HL-60 (cell line): ENCODE measurements at regions not wholly inside any gene's neighbourhood (a gene's known extent, or its start where the extent isn't known, plus 50 kb on each side); places are given as distances from the start of the nearest gene placed in this dataset.

Experiments used
- DNase-seq, 2 experiments: peaks; one replicate each; pipeline ENCODE4 v3.0.0-alpha.2; 2010 to 2020; ENCODE audit warnings: low read depth in 1 of 2, low spot score in 1 of 2
- H3K27ac ChIP-seq: fragments of 250-450 bp; sonication (Bioruptor Pico); replicated peaks from 2 replicates; pipeline ENCODE4 v1.5.1; 2020; ENCODE audit warnings: mild to moderate bottlenecking, moderate library complexity
- H3K27me3 ChIP-seq: fragments of 250-450 bp; sonication (Bioruptor Pico); 2 replicates; pipeline ENCODE4 v1.5.1; 2021; ENCODE audit warnings: mild to moderate bottlenecking, moderate library complexity; ENCODE audit not compliant: insufficient read depth, poor library complexity, severe bottlenecking
- H3K4me3 ChIP-seq: replicated peaks from 2 replicates; pipeline ENCODE4 v1.5.1; 2011; ENCODE audit warnings: mild to moderate bottlenecking, control low read depth, low read length; ENCODE audit not compliant: insufficient read depth
- CTCF ChIP-seq: IDR thresholded peaks from one replicate; pipeline ENCODE4 v1.5.1; 2011; ENCODE audit warnings: low read length, control low read depth, inconsistent platforms; ENCODE audit not compliant: insufficient read depth
- GABPA ChIP-seq: IDR thresholded peaks from 2 replicates; pipeline ENCODE4 v1.6.1; 2012; ENCODE audit warnings: low read depth
- POLR2AphosphoS5 ChIP-seq: IDR thresholded peaks from 2 replicates; pipeline ENCODE4 v1.6.1; 2012; ENCODE audit warnings: low read depth
- SPI1 ChIP-seq: IDR thresholded peaks from 2 replicates; pipeline ENCODE4 v1.6.1; 2012; ENCODE audit warnings: low read depth, mild to moderate bottlenecking, borderline replicate concordance
- TF ChIP-seq, protein P1 (sequence below): IDR thresholded peaks from 2 replicates; pipeline ENCODE4 v1.6.1; 2012; ENCODE audit warnings: low read depth; ENCODE audit not compliant: insufficient replicate concordance

DNA sequence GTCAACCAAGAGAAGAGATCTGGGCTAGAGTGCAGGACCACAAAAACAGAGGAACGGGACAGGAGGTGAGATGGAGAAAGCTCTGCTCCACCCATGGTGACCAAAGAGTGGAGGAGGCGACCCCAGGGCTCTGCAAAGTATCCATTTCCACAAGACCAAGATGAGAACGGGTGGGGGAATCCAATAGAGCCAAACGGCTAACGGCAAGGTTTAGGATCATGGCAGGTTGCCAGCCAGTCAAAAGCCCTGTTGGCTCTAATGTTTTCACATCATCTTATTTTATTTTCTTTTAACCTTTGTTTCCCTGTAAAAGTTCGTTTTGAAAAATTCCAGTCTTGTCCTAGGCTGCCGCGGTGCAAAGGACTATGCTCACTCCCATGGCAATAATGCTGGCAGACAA lies 52.1 kb upstream of the CHST1 start:
- Histone ChIP-seq H3K27me3 (peaks cover 3% of the 10 kb centered on the region), H3K4me3 (no peak overlapping the region), H3K27ac (no peak overlapping the region)
- TF ChIP-seq SPI1 (no peak), POLR2AphosphoS5 (no peak), CTCF (no peak), GABPA (no peak)
- TF ChIP-seq, protein P1, sequence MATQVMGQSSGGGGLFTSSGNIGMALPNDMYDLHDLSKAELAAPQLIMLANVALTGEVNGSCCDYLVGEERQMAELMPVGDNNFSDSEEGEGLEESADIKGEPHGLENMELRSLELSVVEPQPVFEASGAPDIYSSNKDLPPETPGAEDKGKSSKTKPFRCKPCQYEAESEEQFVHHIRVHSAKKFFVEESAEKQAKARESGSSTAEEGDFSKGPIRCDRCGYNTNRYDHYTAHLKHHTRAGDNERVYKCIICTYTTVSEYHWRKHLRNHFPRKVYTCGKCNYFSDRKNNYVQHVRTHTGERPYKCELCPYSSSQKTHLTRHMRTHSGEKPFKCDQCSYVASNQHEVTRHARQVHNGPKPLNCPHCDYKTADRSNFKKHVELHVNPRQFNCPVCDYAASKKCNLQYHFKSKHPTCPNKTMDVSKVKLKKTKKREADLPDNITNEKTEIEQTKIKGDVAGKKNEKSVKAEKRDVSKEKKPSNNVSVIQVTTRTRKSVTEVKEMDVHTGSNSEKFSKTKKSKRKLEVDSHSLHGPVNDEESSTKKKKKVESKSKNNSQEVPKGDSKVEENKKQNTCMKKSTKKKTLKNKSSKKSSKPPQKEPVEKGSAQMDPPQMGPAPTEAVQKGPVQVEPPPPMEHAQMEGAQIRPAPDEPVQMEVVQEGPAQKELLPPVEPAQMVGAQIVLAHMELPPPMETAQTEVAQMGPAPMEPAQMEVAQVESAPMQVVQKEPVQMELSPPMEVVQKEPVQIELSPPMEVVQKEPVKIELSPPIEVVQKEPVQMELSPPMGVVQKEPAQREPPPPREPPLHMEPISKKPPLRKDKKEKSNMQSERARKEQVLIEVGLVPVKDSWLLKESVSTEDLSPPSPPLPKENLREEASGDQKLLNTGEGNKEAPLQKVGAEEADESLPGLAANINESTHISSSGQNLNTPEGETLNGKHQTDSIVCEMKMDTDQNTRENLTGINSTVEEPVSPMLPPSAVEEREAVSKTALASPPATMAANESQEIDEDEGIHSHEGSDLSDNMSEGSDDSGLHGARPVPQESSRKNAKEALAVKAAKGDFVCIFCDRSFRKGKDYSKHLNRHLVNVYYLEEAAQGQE, result no peak
- no peak for DNase-seq

- peaks cover 6% of the 10 kb centered on the region for H3K27me3 ChIP-seq
- no peak overlapping the region for H3K4me3 ChIP-seq
- H3K27ac ChIP-seq, result no peak overlapping the region
- DNase-seq, result no peak
- TF ChIP-seq CTCF (no peak), SPI1 (no peak), GABPA (no peak), POLR2AphosphoS5 (no peak)
- TF ChIP-seq, protein P1, result no peak
These were observed 50.0 kb upstream of the CHST1 start for GRCh38 chr11:45715418-45715817.
